NT2/D1 (cell line): ENCODE measurements at regions not wholly inside any gene's neighbourhood (a gene's known extent, or its start where the extent isn't known, plus 50 kb on each side); places are given as distances from the start of the nearest gene placed in this dataset.
"Not testable (repeated sequence)": the region's sequence is repeated elsewhere in the genome, so short reads cannot be mapped to it uniquely, and the experiment has no call there.

Source experiments
- DNase-seq: peaks from one replicate; pipeline ENCODE4 v3.0.0-alpha.2; 2011; ENCODE audit warnings: low read depth, low spot score
- H3K27me3 ChIP-seq: 2 replicates; pipeline ENCODE4 v1.6.0; 2011; ENCODE audit warnings: mild to moderate bottlenecking; ENCODE audit not compliant: insufficient read length, insufficient read depth
- H3K36me3 ChIP-seq: 2 replicates; pipeline ENCODE4 v1.6.1; 2011; ENCODE audit warnings: mild to moderate bottlenecking, low read length, mixed read lengths; ENCODE audit not compliant: insufficient read depth, insufficient read length
- H3K4me1 ChIP-seq: 2 replicates; pipeline ENCODE4 v1.5.1; 2011; ENCODE audit not compliant: insufficient read depth, insufficient read length
- H3K4me3 ChIP-seq: 2 replicates; pipeline ENCODE4 v1.5.1; 2011; ENCODE audit warnings: low read depth; ENCODE audit not compliant: insufficient read length
- H3K9ac ChIP-seq: 2 replicates; pipeline ENCODE4 v1.6.0; 2011; ENCODE audit warnings: low read depth; ENCODE audit not compliant: insufficient read length
- H3K9me3 ChIP-seq: 2 replicates; pipeline ENCODE4 v1.5.1; 2011; ENCODE audit warnings: mild to moderate bottlenecking, low read length; ENCODE audit not compliant: insufficient read depth
- SUZ12 ChIP-seq: IDR thresholded peaks from 2 replicates; pipeline ENCODE4 v1.6.1; 2011; ENCODE audit not compliant: insufficient read length, insufficient read depth; ENCODE audit errors: extremely low read depth
- YY1 ChIP-seq: IDR thresholded peaks from 2 replicates; pipeline ENCODE4 v1.6.1; 2011; ENCODE audit not compliant: insufficient read length, insufficient read depth
- ZNF274 ChIP-seq: IDR thresholded peaks from 2 replicates; pipeline ENCODE4 v1.6.1; 2011; ENCODE audit warnings: mild to moderate bottlenecking, low read depth, low read length

DNA sequence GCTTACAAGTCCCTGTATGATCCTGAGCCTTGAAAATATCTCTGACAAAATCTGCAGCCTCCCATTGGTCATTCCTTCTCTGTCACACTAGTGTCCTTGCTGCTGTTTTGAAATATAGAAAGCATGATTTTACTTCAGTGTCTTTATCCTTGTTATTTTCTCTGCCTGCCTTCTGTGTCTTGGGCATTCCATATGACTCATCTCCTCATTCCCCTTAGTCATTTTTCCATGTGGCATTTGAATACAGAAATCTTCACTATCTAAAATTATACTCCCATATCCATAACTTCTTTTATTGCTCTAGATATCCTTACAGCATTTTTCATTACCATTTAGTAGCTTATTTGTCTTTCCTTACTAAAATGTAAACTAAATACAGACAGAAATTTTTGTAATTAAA is 205.7 kb upstream of the ZNF337 start:
- H3K9ac ChIP-seq, DNase-seq, H3K9me3 ChIP-seq, H3K4me3 ChIP-seq, H3K27me3 ChIP-seq, H3K36me3 ChIP-seq, H3K4me1 ChIP-seq: not testable (repeated sequence)

DNA sequence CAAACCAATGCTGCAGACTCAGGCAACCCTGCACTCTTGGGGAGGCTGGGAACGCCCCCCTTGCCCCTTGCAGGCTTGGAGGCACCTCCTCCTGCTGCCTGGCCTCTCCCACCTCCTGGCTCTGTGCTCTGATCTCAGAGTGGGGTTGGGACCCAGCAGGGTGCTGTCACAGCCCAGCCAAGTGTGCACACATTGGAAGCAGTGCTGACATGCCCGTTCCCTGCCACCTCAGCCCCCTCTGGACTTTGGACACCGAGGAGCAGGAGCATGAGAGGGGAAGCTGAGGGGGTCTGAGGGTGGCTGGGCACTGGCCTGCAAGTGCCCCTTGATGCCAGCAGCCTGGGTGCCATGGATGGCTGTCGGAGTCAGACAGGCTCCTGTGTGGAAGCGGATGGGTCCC is 202.0 kb upstream of the ZNF337 start:
- not testable (repeated sequence) for H3K27me3 ChIP-seq, H3K36me3 ChIP-seq, DNase-seq, H3K9me3 ChIP-seq, H3K9ac ChIP-seq, H3K4me3 ChIP-seq, H3K4me1 ChIP-seq

DNA sequence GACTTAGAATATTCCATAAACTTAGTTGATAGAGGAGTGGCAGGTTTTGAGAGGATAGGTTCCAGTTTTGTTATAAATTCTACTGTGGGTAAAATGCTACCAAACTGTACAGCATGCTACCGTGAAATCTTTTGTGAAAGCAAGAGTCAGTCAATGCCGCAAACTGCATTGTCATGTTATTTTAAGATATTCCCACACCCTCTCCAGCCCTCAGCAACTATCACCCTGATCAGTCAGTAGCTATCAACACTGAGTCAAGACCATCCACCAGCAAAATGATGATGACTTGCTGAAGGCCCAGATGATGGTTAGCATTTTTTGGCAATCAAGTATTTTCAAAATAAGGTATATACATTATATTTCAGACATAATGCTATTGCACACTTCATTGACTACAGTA is 182.4 kb upstream of the ZNF337 start:
- H3K4me3 ChIP-seq, H3K27me3 ChIP-seq, DNase-seq, H3K4me1 ChIP-seq, H3K36me3 ChIP-seq, H3K9me3 ChIP-seq, H3K9ac ChIP-seq: not testable (repeated sequence)

DNA sequence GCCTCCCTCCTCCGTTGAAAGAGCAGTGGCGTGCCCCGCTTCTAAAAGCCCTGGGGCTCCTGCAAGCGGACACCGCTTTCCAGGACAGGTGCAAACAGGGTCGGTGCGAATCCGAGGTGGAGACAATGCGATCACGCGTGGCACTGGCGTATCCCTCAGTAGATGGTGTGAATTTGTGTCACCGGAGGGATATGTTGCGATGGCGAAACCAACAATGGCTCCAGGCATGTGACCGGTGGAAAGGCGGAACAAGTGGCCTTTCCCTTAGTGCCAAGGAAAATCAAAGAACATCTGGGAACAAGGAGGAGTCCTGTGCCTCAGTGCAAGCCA is 172.0 kb upstream of the ZNF337 start:
- H3K27me3 ChIP-seq = peaks cover 60% of the 10 kb centered on the region

DNA sequence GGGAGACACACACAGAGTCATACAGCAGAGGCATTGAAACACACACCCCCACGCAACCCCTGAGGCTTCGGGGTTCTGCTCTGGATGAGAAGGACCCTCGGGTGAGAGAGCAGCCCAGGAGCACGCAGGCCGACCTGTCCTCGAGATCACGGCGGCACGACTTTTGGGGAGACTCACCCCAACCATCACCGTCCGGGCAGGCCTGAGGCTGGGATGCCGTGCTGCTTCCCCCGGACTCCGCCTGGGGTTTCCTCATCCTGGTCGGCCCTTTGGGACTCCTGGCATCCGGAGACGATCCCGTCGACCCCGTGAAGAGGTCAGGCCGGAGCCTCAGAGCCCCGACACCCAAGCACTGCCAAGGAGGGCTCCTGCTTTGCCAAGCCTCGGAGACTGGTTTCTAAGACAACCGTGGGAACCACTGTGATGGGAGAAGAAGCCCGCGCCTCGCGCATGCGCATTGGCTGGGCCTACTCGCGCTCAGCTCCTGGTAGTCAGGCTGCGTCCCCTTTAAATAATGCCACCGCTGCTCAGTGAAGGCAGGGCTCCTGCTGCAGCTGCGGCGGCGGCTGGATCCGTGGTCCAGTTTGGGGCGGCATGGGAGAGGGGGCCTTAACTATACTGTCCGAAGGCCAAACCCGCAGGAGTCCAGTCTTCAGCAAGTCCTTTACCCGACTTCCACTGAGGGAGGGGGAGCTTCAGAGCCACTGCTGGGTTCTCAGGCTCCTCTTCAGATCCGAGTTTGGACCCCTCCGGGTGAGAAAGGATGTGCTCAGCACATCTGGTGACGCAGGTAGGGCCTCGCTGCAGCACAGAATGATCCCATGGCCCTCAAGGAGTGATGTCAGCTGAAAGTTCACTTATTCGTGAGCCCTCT is 171.4 kb upstream of the ZNF337 start:
- no peak for DNase-seq
- TF ChIP-seq SUZ12 = no peak
- TF ChIP-seq YY1 = no peak
- TF ChIP-seq ZNF274 = no peak
- no peak overlapping the region for H3K9ac ChIP-seq
- no peaks in the 10 kb centered on the region for H3K36me3 ChIP-seq
- peaks cover 62% of the 10 kb centered on the region for H3K27me3 ChIP-seq
- H3K9me3 ChIP-seq = no peaks in the 10 kb centered on the region
- H3K4me3 ChIP-seq = peak overlapping the region; percentile 37
- H3K4me1 ChIP-seq = no peaks in the 10 kb centered on the region

More for the DNA sequence above, 172.0 kb upstream of the ZNF337 start:
- not testable (repeated sequence) for H3K9ac ChIP-seq, H3K36me3 ChIP-seq, H3K4me1 ChIP-seq, DNase-seq, H3K9me3 ChIP-seq
- peak overlapping the region; percentile 37 for H3K4me3 ChIP-seq

DNA sequence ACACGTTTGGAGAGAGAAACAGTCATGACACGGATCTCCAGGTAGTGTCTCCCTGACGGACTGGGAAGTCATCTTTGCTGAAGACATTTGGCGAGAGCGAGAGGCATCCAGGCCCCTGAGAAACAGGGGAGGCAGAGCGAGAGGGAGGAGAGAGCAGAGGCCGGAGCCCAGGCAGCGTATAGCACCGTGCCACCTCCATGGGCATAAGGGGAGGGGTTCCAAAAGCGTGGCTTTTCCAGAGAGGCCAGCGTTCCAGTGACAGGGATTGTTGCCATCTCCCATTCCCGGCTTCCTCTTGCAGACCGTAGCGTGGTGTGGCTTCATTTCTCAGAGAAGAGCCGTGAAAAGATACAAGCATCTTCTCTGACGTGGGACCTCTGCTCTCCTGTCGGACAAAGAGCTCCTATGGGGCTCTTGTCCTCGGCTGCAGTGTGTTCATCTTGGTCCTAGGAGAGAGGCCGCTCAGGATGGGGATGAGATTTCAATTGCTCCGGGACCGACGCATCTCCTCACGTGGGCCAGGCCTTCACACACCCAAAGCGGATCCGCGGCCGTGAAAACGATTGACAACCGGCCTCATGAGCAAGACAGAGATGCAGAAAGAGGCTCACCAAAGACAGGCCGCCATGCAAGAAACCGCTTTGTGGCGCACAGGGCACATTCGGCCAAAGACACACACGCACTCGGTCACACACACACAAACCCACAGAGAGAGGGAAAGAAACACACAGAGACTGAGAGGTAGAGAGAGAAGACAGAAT is 170.5 kb upstream of the ZNF337 start:
- not testable (repeated sequence) for DNase-seq, H3K4me1 ChIP-seq, H3K9ac ChIP-seq, H3K9me3 ChIP-seq, H3K4me3 ChIP-seq, H3K36me3 ChIP-seq
- H3K27me3 ChIP-seq = peaks cover 71% of the 10 kb centered on the region

DNA sequence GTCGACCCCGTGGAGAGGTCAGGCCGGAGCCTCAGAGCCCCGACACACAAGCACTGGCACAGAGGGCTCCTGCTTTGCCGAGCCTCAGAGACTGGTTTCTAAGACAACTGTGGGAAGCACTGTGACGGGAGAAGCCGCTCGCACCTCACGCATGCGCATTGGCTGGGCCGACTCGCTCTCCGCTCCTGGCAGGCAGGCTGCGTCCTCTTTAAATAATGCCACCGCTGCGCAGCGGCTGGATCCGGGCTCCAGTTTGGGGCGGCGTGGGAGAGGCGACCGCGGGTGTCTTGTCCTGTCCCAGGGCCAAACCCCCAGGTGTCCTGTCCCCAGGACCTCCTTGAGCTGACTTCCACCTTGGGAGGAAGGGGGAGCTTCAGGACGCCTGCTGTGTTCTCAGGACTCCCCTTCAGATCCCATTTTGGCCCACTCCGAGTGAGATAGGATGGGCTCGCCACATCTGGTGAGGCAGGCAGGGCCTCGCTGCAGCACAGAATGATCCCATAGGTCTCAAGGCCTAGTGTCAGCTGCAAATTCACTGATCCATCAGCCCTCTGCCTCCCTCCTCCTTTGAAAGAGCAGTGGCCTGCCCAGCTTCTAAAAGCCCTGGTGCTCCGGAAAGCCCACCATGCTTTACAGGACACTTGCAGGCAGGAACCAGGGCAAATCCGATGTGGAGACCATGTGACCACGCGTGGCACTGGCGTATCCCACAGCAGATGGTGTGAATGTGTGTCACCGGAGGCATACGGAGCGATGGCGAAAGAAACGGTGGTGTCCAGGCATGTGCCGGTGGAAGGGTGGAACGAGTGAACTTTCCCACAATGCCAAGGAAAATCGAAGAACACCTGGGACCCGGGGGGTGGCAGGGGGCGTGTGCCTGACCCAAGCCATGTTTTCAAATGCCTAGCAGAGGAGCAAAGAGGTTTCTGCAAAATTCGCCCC is 169.3 kb upstream of the ZNF337 start:
- Histone ChIP-seq H3K36me3 (no peaks in the 10 kb centered on the region), H3K9ac (peak overlapping the region; percentile 50), H3K4me1 (peaks cover 6% of the 10 kb centered on the region), H3K9me3 (no peaks in the 10 kb centered on the region), H3K4me3 (peak overlapping the region; percentile 18), H3K27me3 (peaks cover 81% of the 10 kb centered on the region)
- TF ChIP-seq SUZ12 (no peak), YY1 (no peak), ZNF274 (no peak)
- no peak for DNase-seq

DNA sequence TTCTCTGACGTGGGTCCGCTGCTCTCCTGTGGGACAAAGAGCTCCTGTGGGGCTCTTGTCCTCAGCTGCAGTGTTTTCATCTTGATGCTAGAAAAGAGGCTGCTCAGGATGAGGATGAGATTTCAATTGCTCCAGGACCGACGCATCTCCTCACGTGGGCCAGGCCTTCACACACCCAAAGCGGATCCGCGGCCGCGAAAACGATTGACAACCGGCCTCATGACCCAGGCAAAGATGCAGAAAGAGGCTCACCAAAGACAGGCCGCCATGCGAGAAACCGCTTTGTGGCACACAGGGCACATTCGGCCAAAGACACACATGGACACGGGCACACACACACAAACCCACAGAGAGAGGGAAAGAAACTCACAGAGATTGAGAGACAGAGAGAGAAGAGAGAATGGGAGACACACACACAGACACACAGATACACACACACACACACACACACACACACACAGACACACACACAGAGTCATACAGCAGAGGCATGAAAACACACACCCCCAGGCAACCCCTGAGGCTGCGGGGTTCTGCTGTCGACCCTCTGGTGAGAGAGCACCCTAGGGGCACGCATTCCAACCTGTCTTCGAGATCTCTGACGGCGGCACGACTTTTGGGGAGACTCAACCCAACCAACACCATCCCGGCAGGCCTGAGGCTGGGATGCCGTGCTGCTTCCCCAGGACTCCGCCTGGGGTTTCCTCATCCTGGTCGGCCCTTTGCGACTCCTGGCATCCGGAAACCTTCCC is 168.5 kb upstream of the ZNF337 start:
- not testable (repeated sequence) for H3K9me3 ChIP-seq, H3K4me1 ChIP-seq, DNase-seq, H3K36me3 ChIP-seq
- Histone ChIP-seq H3K27me3 (peaks cover 90% of the 10 kb centered on the region), H3K4me3 (peak overlapping the region; percentile 18), H3K9ac (peak overlapping the region; percentile 50)
